WTC11 (cell line): ENCODE measurements at regions not wholly inside any gene's neighbourhood (a gene's known extent, or its start where the extent isn't known, plus 50 kb on each side); places are given as distances from the start of the nearest gene placed in this dataset.

Experiments used
- ATAC-seq: fragments of 200-7000 bp; cut with Tn5 transposase; 2 replicates; pipeline ENCODE4 v1.10.0; 2021; ENCODE audit warnings: mild to moderate bottlenecking, moderate library complexity
- CTCF ChIA-PET: fragments of 300-600 bp; sonication (Branson Sonifier 250); formaldehyde crosslinking; loops from one replicate; lab custom pipeline; 2021; ENCODE audit warnings: antibody characterized with exemption; lab: Charles Lee
- POLR2A ChIA-PET: fragments of 350-600 bp; sonication (Branson Sonifier 250); formaldehyde crosslinking; loops from one replicate; lab custom pipeline; 2021; ENCODE audit warnings: antibody characterized with exemption; lab: Charles Lee
- DNase-seq: peaks from one replicate; pipeline ENCODE4 v3.0.0; 2021; ENCODE audit warnings: low spot score
- H3K27ac Mint-ChIP-seq: 2 replicates; pipeline ENCODE4 v1.8.0; 2021; ENCODE audit warnings: mixed read lengths
- H3K27me3 Mint-ChIP-seq: 2 replicates; pipeline ENCODE4 v1.8.0; 2021; ENCODE audit warnings: low read depth, mild to moderate bottlenecking, moderate library complexity, mixed read lengths
- H3K36me3 Mint-ChIP-seq: 2 replicates; pipeline ENCODE4 v1.8.0; 2021; ENCODE audit warnings: mixed read lengths
- H3K4me1 Mint-ChIP-seq: 2 replicates; pipeline ENCODE4 v1.8.0; 2022; ENCODE audit warnings: mixed read lengths
- H3K4me3 Mint-ChIP-seq: 2 replicates; pipeline ENCODE4 v1.8.0; 2021; ENCODE audit warnings: mild to moderate bottlenecking, moderate library complexity, mixed read lengths
- H3K9me3 Mint-ChIP-seq: 2 replicates; pipeline ENCODE4 v1.8.0; 2021; ENCODE audit warnings: mixed read lengths
- ATF1 ChIP-seq: sonication (generic); formaldehyde crosslinking; IDR thresholded peaks from 2 replicates; pipeline ENCODE4 v1.8.1; 2023; ENCODE audit warnings: mild to moderate bottlenecking, moderate library complexity, missing genetic modification reagents
- ESRRA ChIP-seq: sonication (generic); formaldehyde crosslinking; IDR thresholded peaks from 2 replicates; pipeline ENCODE4 v1.8.1; 2022; ENCODE audit warnings: mild to moderate bottlenecking, missing genetic modification reagents, borderline replicate concordance
- GABPB1 ChIP-seq: sonication (generic); formaldehyde crosslinking; IDR thresholded peaks from 2 replicates; pipeline ENCODE4 v1.8.1; 2023; ENCODE audit warnings: mild to moderate bottlenecking, missing genetic modification reagents
- IRF2 ChIP-seq: sonication (generic); formaldehyde crosslinking; IDR thresholded peaks from 2 replicates; pipeline ENCODE4 v1.8.0; 2022; ENCODE audit warnings: low read depth, missing genetic modification reagents, borderline replicate concordance
- MLX ChIP-seq: sonication (generic); formaldehyde crosslinking; IDR thresholded peaks from 2 replicates; pipeline ENCODE4 v1.8.1; 2023; ENCODE audit warnings: mild to moderate bottlenecking, missing genetic modification reagents, moderate library complexity
- NR2C2 ChIP-seq: sonication (generic); formaldehyde crosslinking; IDR thresholded peaks from 2 replicates; pipeline ENCODE4 v1.8.0; 2022; ENCODE audit warnings: mild to moderate bottlenecking, missing genetic modification reagents
- SMAD4 ChIP-seq: sonication (generic); formaldehyde crosslinking; IDR thresholded peaks from 2 replicates; pipeline ENCODE4 v1.8.0; 2022; ENCODE audit warnings: mild to moderate bottlenecking, missing genetic modification reagents
- STAT6 ChIP-seq: sonication (generic); formaldehyde crosslinking; conservative IDR thresholded peaks from 2 replicates; pipeline ENCODE4 v1.8.1; 2023; ENCODE audit warnings: mild to moderate bottlenecking, low read depth, missing genetic modification reagents, moderate library complexity
- TEAD4 ChIP-seq: sonication (generic); formaldehyde crosslinking; IDR thresholded peaks from 2 replicates; pipeline ENCODE4 v1.8.0; 2022; ENCODE audit warnings: mild to moderate bottlenecking, missing genetic modification reagents
- ZBTB43 ChIP-seq: sonication (generic); formaldehyde crosslinking; IDR thresholded peaks from 2 replicates; pipeline ENCODE4 v1.8.1; 2023; ENCODE audit warnings: mild to moderate bottlenecking, missing genetic modification reagents
- ZNF138 ChIP-seq: sonication (generic); formaldehyde crosslinking; conservative IDR thresholded peaks from 2 replicates; pipeline ENCODE4 v1.8.1; 2022; ENCODE audit warnings: mild to moderate bottlenecking, moderate library complexity, missing genetic modification reagents
- ZNF232 ChIP-seq: sonication (generic); formaldehyde crosslinking; IDR thresholded peaks from 2 replicates; pipeline ENCODE4 v1.8.0; 2022; ENCODE audit warnings: mild to moderate bottlenecking, missing genetic modification reagents
- ZNF396 ChIP-seq: fragments of 250-450 bp; sonication (Bioruptor Pico); IDR thresholded peaks from 2 replicates; pipeline ENCODE4 v1.8.0; 2021; ENCODE audit warnings: mild to moderate bottlenecking, moderate library complexity, borderline replicate concordance
- TF ChIP-seq, protein P1 (sequence below): sonication (generic); formaldehyde crosslinking; conservative IDR thresholded peaks from 2 replicates; pipeline ENCODE4 v1.8.1; 2022; ENCODE audit warnings: mild to moderate bottlenecking, missing genetic modification reagents
- TF ChIP-seq, protein P2 (sequence below): sonication (generic); formaldehyde crosslinking; IDR thresholded peaks from 2 replicates; pipeline ENCODE4 v1.8.1; 2023; ENCODE audit warnings: mild to moderate bottlenecking, moderate library complexity, missing genetic modification reagents
- TF ChIP-seq, protein P3 (sequence below): sonication (generic); formaldehyde crosslinking; IDR thresholded peaks from 2 replicates; pipeline ENCODE4 v1.8.0; 2023; ENCODE audit warnings: mild to moderate bottlenecking, missing genetic modification reagents

DNA sequence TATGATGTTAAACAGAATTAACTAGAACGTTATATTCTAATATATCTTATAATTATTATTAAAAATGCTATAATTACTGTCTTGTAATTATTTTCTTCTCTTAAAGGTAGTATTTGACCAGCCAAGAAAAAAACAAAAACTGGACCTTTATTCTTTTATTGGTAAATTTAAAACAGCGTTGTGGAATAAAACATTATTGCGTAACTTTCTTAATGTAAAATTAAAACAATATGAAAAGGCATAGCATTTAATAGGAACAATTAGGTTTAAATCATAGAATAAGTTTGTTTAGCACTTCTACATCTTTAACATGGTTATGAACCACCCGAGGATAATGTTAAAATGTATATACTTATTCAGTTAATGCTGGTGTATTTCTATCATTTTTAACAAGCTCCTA is 574.5 kb upstream of the CDH18 start (continued):
- TF ChIP-seq ZBTB43 (no peak), STAT6 (CRISPR knock-in tag) (no peak), ZNF396 (CRISPR knock-in tag) (no peak), ZNF232 (CRISPR knock-in tag) (no peak)
- TF ChIP-seq, protein P1, sequence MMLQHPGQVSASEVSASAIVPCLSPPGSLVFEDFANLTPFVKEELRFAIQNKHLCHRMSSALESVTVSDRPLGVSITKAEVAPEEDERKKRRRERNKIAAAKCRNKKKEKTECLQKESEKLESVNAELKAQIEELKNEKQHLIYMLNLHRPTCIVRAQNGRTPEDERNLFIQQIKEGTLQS (CRISPR knock-in tag) = no peak

GRCh38 chr5:20559845-20560244 is 571.8 kb upstream of the CDH18 start:
- Mint-ChIP-seq H3K4me1 (peaks cover 10% of the 10 kb centered on the region), H3K27me3 (no peaks in the 10 kb centered on the region), H3K27ac (no peak overlapping the region), H3K36me3 (no peaks in the 10 kb centered on the region), H3K4me3 (no peak overlapping the region), H3K9me3 (no peaks in the 10 kb centered on the region)
- DNase-seq = no peak
- ChIA-PET POLR2A (no interaction called here), CTCF (no interaction called here)
- TF ChIP-seq MLX (CRISPR knock-in tag) = no peak
- TF ChIP-seq TEAD4 (CRISPR knock-in tag) = no peak
- TF ChIP-seq, protein P1 (CRISPR knock-in tag) = no peak
- no peak for TF ChIP-seq SMAD4
- TF ChIP-seq NR2C2 (CRISPR knock-in tag) = no peak
- TF ChIP-seq, protein P2, sequence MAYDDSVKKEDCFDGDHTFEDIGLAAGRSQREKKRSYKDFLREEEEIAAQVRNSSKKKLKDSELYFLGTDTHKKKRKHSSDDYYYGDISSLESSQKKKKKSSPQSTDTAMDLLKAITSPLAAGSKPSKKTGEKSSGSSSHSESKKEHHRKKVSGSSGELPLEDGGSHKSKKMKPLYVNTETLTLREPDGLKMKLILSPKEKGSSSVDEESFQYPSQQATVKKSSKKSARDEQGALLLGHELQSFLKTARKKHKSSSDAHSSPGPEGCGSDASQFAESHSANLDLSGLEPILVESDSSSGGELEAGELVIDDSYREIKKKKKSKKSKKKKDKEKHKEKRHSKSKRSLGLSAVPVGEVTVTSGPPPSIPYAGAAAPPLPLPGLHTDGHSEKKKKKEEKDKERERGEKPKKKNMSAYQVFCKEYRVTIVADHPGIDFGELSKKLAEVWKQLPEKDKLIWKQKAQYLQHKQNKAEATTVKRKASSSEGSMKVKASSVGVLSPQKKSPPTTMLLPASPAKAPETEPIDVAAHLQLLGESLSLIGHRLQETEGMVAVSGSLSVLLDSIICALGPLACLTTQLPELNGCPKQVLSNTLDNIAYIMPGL (CRISPR knock-in tag) = no peak
- TF ChIP-seq, protein P3, sequence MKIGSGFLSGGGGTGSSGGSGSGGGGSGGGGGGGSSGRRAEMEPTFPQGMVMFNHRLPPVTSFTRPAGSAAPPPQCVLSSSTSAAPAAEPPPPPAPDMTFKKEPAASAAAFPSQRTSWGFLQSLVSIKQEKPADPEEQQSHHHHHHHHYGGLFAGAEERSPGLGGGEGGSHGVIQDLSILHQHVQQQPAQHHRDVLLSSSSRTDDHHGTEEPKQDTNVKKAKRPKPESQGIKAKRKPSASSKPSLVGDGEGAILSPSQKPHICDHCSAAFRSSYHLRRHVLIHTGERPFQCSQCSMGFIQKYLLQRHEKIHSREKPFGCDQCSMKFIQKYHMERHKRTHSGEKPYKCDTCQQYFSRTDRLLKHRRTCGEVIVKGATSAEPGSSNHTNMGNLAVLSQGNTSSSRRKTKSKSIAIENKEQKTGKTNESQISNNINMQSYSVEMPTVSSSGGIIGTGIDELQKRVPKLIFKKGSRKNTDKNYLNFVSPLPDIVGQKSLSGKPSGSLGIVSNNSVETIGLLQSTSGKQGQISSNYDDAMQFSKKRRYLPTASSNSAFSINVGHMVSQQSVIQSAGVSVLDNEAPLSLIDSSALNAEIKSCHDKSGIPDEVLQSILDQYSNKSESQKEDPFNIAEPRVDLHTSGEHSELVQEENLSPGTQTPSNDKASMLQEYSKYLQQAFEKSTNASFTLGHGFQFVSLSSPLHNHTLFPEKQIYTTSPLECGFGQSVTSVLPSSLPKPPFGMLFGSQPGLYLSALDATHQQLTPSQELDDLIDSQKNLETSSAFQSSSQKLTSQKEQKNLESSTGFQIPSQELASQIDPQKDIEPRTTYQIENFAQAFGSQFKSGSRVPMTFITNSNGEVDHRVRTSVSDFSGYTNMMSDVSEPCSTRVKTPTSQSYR (CRISPR knock-in tag) = no peak
- TF ChIP-seq ESRRA = no peak
- TF ChIP-seq ATF1 (CRISPR knock-in tag) = no peak
- TF ChIP-seq GABPB1 (CRISPR knock-in tag) = no peak
- no peak for TF ChIP-seq IRF2 (CRISPR knock-in tag)
- no peak for TF ChIP-seq ZNF138 (CRISPR knock-in tag)
- ATAC-seq = no peak
